Esophagus squamous epithelium (tissue), 5 donors: ENCODE measurements at regions not wholly inside any gene's neighbourhood (a gene's known extent, or its start where the extent isn't known, plus 50 kb on each side); places are given as distances from the start of the nearest gene placed in this dataset.

Source experiments
- DNase-seq: peaks from one replicate; lab custom pipeline; 2025; lab: John Stamatoyannopoulos, UW
- H3K27ac ChIP-seq, 4 donors: fragments of 200-600 bp; sonication (generic); one replicate each; pipeline ENCODE4 v1.5.1; 2016 to 2019; ENCODE audit warnings: mild to moderate bottlenecking in 1 of 4
- H3K27me3 ChIP-seq, 4 donors: fragments of 200-600 bp; sonication (generic); 1 replicate in 3 of 4; 2 replicates in 1 of 4; pipeline versions ENCODE4 v1.5.1 to v1.6.0; 2017 to 2021; ENCODE audit warnings: antibody characterized with exemption in 1 of 4
- H3K36me3 ChIP-seq, 3 donors: fragments of 200-600 bp; sonication (generic); one replicate each; pipeline ENCODE4 v1.5.1; 2016 to 2019
- H3K4me1 ChIP-seq, 3 donors: fragments of 200-600 bp; sonication (generic); one replicate each; pipeline ENCODE4 v1.5.1; 2017 to 2019
- H3K4me3 ChIP-seq, 4 donors: fragments of 200-600 bp; sonication (generic); 1 replicate in 3 of 4; 2 replicates in 1 of 4; pipeline ENCODE4 v1.5.1; 2016 to 2019; ENCODE audit warnings: mild to moderate bottlenecking in 2 of 4, moderate library complexity in 1 of 4
- H3K9me3 ChIP-seq, 3 donors: fragments of 200-600 bp; sonication (generic); one replicate each; pipeline ENCODE4 v1.5.1; 2016 to 2019
- CTCF ChIP-seq, 6 experiments: fragments of 450-650 bp in 4 of 6; fragments of 200-600 bp in 2 of 6; sonication (generic) in 2 of 6; IDR thresholded peaks; one replicate each; pipeline ENCODE4 v1.5.1; 2016 to 2019; ENCODE audit warnings: antibody characterized with exemption in 6 of 6, mild to moderate bottlenecking in 4 of 6, moderate library complexity in 4 of 6
- POLR2A ChIP-seq, 4 donors: fragments of 450-650 bp; IDR thresholded peaks; one replicate each; pipeline ENCODE4 v1.6.1; 2017; ENCODE audit warnings: antibody characterized with exemption in 4 of 4, mild to moderate bottlenecking in 4 of 4, moderate library complexity in 3 of 4
- WGBS, 2 donors: methylation state at CpG; one replicate each; pipeline ENCODE4 v1.1.5; 2018; 5-methylcytosine and 5-hydroxymethylcytosine counted together
- intact Hi-C: fragments of 100-400 bp; cut with DNase I; formaldehyde crosslinking; loops from one replicate; pipeline ENCODE4 v1.15.0; 2022
- donor health status: DM: yes; HTN: yes; CAD: no.

DNA sequence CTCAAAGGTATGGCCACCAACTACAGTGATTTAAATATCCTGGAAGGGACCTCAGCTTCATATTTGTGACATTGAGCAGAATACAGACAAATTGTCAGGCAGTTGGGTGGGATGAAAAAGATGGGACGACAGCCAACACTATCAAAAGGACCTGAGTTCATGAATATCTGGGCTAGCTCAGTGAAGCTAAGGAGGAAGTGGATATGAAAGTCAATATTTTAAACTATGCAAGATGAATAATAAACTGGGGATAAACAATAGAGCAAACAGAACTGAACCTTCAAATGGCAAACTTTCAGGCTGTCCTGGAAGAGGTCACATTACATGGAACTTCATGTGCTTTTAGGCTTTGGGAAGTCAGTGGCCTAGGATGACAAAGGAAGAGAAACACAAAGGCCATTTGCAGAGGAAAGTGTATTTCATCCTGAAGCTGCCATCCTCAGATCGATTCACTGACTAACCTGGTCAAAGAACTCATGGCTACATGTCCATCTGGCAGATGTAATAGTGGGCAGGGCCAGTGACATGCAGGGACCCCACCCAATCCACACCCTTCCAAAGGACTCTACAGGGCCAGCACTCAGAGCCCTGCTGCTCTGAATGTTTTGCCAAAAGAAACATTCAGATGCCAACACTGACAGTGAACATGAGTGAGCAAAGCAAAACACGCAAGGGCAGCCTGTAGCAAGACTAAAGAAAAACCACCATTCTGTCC lies 175.7 kb downstream of the ETAA1 start:
- 52 to 69% methylated on average over 3 of the region's 3 CpGs for WGBS, 2 donors
- peak overlapping the region in 2 of 4 donors; percentile 5 to 23 for H3K27ac ChIP-seq
- intact Hi-C loops: no loop called here

DNA sequence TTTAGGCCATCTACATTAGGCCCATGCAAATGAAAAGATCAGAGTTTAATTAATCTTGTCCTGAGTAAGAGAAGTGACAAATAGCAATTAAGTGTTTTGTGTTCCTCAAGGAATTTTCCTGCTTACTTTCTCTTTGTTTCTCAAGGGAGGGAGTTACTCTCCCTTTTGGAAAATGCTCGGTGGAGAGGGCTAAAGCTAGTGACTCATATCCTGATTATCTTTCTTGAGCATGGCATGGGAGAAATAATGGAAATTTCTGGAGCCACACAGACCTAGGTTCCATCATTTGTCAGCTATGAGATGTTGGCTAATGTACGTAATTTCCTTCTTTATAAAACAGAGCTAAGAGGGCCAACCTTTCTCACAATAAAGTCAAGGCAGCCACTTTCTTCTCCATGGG lies 177.1 kb downstream of the ETAA1 start:
- Histone ChIP-seq H3K27me3 (no peaks in the 10 kb centered on the region), H3K4me3 (no peak overlapping the region), H3K36me3 (no peaks in the 10 kb centered on the region), H3K4me1 (peaks cover 0 to 20% (median 0%) of the 10 kb centered on the region in 3 donors), H3K27ac (no peak overlapping the region), H3K9me3 (no peaks in the 10 kb centered on the region)
- intact Hi-C loops: no loop called here
- 47% methylated on average over 2 of the region's 2 CpGs for whole genome bisulfite sequencing, 2 donors
- TF ChIP-seq CTCF (IDR thresholded peaks at IDR 0.05) (no peak), POLR2A (IDR thresholded peaks at IDR 0.05) (no peak)
- no peak for DNase-seq

More for the DNA sequence above, 175.7 kb downstream of the ETAA1 start:
- peaks cover 0 to 20% (median 0%) of the 10 kb centered on the region in 3 donors for H3K4me1 ChIP-seq
- no peak for DNase-seq
- no peak overlapping the region for H3K4me3 ChIP-seq
- TF ChIP-seq POLR2A (IDR thresholded peaks at IDR 0.05) (no peak), CTCF (IDR thresholded peaks at IDR 0.05) (no peak)
- no peaks in the 10 kb centered on the region for H3K36me3 ChIP-seq
- H3K27me3 ChIP-seq: no peaks in the 10 kb centered on the region
- H3K9me3 ChIP-seq: no peaks in the 10 kb centered on the region

GRCh38 chr2:67576226-67576625 lies 179.1 kb downstream of the ETAA1 start:
- TF ChIP-seq POLR2A (IDR thresholded peaks at IDR 0.05) (no peak), CTCF (IDR thresholded peaks at IDR 0.05) (no peak)
- H3K4me1 ChIP-seq: peaks cover 0 to 20% (median 0%) of the 10 kb centered on the region in 3 donors
- DNase-seq: no peak
- no peaks in the 10 kb centered on the region for H3K9me3 ChIP-seq
- H3K27me3 ChIP-seq: no peaks in the 10 kb centered on the region
- H3K27ac ChIP-seq: no peak overlapping the region
- no peak overlapping the region for H3K4me3 ChIP-seq
- 67 to 77% methylated on average over 2 of the region's 2 CpGs for WGBS, 2 donors
- intact Hi-C loops: no loop called here
- no peaks in the 10 kb centered on the region for H3K36me3 ChIP-seq

DNA sequence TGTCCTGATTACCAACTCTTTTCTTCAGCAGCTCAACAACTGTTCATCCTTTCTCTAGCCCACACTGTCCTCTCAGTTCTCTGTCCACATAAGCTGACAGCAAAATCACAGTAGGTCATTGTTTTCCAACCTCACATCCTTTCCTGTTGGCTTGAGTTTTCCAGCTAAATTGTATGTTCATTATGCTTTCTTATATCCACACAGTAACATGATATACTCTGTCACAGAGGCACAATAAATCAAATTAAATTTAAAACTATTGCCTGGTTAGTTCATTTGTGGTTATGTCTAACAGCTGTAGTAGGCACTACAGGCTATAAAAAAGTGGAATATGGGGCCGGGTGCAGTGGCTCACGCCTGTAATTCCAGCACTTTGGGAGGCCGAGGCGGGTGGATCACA lies 179.9 kb downstream of the ETAA1 start:
- H3K36me3 ChIP-seq: no peaks in the 10 kb centered on the region
- no peaks in the 10 kb centered on the region for H3K9me3 ChIP-seq
- no peaks in the 10 kb centered on the region for H3K27me3 ChIP-seq
- no peak overlapping the region for H3K4me3 ChIP-seq
- no peak for TF ChIP-seq CTCF (IDR thresholded peaks at IDR 0.05)
- no peak for TF ChIP-seq POLR2A (IDR thresholded peaks at IDR 0.05)
- 70 to 91% methylated on average over 4 of the region's 4 CpGs for WGBS, 2 donors
- peaks cover 0 to 20% (median 0%) of the 10 kb centered on the region in 3 donors for H3K4me1 ChIP-seq
- DNase-seq: no peak
- intact Hi-C loops: no loop called here
- no peak overlapping the region for H3K27ac ChIP-seq

DNA sequence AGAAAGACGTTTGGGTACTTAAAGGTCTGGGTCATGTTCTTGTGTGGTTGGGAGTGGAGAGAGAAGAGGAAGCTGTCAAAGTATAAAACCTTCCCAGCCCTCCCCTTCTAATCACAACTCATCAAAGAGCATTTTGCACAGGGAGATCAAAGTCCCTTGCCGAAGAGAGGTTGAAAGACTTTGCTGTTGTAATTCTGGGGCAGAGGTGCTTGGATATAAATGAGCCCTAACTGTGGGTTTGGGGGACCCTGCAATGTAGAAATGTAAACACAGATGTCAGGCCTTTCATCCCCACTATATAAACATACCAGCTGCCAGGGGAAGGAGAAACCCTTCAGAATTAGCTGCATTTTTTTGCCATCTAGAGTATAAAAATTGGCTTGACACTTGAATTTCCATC lies 182.1 kb downstream of the ETAA1 start:
- Histone ChIP-seq H3K4me1 (peaks cover 0 to 2% (median 0%) of the 10 kb centered on the region in 3 donors), H3K27ac (no peak overlapping the region), H3K27me3 (no peaks in the 10 kb centered on the region), H3K4me3 (no peak overlapping the region), H3K36me3 (no peaks in the 10 kb centered on the region), H3K9me3 (peaks cover 0 to 18% (median 4%) of the 10 kb centered on the region in 3 donors)
- no peak for TF ChIP-seq POLR2A (IDR thresholded peaks at IDR 0.05)
- no peak for TF ChIP-seq CTCF (IDR thresholded peaks at IDR 0.05)
- DNase-seq: no peak
- WGBS, 2 donors: 22 to 27% methylated on average over 2 of the region's 2 CpGs
- intact Hi-C loops: no loop called here
